G401.6 (cell line): ENCODE measurements at regions not wholly inside any gene's neighbourhood (a gene's known extent, or its start where the extent isn't known, plus 50 kb on each side); places are given as distances from the start of the nearest gene placed in this dataset.
"Not testable (repeated sequence)": the region's sequence is repeated elsewhere in the genome, so short reads cannot be mapped to it uniquely, and the experiment has no call there.

Experiments
- FAIRE-seq: peaks from 2 replicates; lab custom pipeline; 2012; peaks lifted over from hg19 to GRCh38; lab: Jason Lieb, UNC

DNA sequence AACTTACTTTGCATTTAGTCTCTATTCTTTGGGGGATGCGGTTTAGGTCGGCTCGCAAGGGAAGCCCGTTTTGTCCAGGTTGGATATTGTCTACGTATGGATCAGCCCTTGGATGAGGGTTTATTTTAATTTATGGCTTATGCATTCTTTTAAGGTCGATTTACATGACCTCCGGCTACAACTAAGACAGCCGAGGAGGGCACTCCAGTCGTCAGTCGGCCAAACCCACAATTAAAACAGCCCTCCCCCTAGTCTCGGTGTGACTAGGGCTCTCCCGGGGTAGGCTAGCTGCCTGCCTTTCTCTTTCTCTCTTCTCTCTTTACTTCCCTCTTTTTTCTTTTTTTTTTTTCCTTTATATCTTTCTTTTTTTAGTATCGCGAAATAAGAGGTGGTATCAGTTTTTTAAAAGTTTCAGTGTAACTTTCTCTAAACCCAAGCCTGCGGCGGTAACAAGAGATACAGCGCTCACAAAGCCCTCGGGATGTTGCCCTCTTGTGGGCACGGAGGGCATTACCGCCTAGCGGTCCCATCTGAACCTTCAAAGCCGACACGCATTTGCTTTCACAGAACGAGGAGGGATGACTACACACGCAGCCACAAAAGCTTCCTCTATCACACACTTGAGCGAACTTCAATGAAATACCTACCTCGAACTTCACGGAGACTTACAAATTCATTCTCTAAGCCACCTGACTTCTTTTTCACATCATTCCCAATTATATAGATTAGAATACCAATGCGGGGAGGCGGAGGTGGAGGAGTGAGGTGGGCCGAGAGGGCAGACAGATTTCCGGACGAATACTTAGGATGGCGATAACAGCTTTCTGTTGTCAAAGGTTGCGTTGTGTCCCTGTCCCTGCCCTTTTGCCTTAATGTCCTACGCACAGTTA lies 132.3 kb upstream of the C11orf58 start:
- peak; percentile 69 for FAIRE-seq

GRCh38 chr11:16605389-16605893 lies 133.0 kb upstream of the C11orf58 start:
- FAIRE-seq = no peak

GRCh38 chr11:16604794-16605388 lies 133.6 kb upstream of the C11orf58 start:
- no peak for FAIRE-seq

DNA sequence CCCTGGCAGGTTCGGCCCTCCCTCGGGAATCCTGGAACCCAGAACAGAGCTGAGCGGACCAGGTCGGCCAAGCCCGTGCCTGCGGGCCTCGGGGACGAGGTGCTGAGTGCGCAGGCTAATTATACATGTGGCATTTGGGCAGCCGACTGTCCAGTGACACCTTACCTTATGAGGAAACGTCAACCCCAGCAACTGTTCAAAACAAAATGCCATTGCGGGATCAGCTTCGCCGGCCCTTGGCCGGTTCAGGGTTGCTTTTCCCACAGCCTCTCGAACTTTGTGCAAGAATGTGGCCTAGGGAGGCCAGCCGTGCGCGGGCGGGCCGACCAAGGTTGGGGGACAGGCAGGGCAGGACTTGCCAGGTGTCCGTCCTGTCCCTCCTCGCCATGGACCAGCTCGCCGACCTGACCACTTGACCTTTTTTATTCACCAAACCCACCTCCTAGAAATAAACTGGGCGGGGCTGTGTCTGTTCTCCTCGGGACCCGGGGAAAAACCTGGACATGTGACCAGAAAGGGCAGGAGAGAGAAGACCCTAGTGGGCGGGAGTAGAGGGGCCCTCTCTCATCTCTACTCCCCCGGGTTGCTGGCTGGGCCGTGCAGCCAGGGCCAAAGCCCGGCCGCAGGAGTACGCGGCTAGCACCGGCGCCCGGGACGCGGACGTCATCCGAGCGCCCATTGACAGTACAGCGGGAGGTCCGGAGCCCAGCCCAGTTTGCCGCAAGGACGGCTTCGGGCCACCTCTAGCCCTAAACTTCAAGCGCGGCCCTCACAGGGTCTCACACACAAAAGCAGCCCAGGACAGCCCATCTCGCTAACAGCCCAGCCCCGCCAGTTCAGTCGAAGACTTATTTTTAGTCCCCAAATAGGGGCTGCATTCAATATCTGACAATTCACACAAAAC lies 134.3 kb upstream of the C11orf58 start:
- no peak for FAIRE-seq

- FAIRE-seq = no peak
Observed at GRCh38 chr11:16603245-16603644, 135.2 kb upstream of the C11orf58 start.

DNA sequence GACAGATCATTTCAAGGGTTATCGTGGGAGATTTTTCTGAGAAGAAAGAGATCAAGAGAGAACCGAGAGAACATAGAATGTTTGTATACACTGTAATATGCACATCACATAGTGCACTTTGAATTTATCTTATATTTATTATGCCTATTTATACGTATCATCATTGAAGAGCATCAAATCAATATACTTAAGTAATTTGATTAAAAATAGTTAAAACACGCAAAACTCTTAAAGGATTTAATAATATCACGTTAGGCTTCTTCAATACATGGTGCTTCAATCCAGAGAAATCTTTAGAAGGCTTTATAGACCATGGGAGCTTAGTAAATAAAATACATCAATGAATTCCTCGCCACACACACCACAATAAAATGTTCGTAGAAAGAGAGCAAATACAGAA lies 139.5 kb upstream of the C11orf58 start:
- no peak for FAIRE-seq

DNA sequence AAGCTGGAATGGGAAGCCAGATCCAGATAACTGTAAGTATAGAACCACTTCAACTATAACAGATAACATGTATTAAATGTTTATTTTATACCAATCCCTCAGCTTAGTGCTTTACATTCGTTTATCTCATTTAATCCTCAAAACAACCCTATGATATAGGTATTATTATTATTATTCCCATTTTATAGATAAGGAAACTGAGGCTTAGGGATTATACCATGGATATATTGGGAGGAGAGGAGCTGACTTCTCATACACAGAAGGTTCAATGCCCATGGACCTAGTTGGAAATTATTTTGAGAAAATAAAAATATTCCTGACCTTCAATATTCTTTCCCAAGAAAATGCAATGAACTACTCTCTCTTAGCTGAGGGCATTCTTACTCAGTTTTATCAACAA lies 140.4 kb upstream of the C11orf58 start:
- FAIRE-seq = no peak

DNA sequence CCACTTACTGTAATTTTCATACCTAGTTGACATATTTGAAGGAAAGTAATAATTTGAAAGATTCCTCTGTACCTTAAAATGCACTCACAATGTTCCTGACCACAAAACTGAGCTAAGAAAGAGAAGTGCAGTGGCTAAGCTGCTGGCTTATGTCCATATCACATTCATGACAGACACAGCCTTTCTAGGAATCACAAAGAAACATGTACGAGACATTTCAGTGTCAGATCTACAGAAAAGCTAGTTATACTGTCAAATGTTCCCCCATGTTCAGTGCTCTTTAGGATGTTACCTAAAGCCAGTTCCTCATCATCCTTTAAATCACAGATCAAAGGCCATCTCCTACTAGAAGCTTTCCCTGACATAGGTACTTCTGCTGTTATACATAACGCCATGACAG lies 142.2 kb upstream of the C11orf58 start:
- no peak for FAIRE-seq

DNA sequence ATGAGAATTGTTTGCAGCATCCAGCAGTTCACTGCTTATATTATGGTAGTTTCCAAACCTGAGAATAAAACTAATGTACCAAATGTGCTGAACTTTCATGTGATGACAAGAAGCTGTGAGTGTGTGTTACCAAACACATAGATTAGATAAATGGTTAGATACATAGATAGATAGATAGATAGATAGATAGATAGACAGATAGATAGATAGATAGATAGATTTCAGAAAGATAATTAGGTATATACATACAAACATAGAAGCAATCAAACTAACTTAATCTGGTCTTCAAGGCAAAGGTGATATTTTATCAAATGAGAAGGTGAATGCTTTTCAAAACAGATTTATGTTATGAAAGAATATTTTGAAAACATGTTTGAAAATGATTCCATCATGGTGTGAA lies 147.3 kb upstream of the C11orf58 start:
- FAIRE-seq = no peak

- no peak for FAIRE-seq
Observed at GRCh38 chr11:16587670-16588069, 150.8 kb upstream of the C11orf58 start.

GRCh38 chr11:16584569-16584968 lies 153.9 kb upstream of the C11orf58 start:
- FAIRE-seq = no peak

DNA sequence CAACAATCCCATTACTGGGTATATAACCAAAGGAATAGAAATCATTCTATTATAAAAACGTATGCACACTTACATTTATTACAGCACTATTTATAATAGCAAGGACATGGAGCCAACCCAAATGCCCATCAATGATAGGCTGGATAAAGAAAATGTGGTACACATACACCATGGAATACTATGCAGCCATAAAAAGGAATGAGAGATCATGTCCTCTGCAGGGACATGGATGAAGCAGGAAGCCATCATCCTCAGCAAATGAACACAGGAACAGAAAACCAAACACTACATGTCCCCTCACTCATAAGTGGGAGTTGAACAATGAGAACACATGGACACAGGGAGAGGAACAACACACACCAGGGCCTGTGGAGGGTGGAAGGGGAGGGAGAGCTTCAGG lies 157.4 kb upstream of the C11orf58 start:
- not testable (repeated sequence) for FAIRE-seq

DNA sequence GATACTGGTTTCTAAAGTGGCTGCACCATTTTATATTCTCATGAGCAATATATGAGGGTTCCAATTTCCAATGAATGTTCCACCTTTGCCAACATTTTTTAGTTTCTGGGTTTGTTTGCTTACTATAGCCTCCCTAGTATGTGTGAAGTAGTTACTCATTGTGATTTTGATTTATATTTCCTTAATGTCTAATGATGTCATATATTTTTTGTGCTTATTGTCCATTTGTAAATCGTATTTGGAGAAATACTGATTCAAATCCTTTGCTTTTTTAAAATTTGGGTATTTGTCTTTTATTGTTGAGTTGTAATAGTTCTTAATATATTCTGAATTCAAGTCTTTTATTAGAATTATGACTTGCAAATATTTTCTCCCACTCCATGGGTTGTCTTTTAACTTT lies 161.0 kb upstream of the C11orf58 start:
- no peak for FAIRE-seq

DNA sequence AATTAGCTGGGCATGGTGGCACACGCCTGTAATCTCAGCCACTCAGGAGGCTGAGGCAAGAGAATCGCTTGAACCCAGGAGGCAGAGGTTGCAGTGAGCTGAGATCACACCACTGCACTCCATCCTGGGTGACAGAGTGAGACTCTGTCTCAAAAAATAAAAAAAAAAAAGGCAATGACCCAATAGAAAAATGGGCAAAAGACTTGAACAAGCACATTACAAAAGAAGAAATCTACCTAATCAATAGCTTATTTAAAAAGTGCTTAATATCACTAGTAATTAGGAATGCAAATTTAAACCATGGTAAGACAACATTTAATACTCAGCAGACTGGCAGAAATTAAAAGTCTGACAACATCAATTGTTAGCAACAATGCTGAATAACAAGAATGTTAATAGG lies 163.6 kb upstream of the C11orf58 start:
- not testable (repeated sequence) for FAIRE-seq

GRCh38 chr11:16572945-16573344 lies 165.5 kb upstream of the C11orf58 start:
- no peak for FAIRE-seq

DNA sequence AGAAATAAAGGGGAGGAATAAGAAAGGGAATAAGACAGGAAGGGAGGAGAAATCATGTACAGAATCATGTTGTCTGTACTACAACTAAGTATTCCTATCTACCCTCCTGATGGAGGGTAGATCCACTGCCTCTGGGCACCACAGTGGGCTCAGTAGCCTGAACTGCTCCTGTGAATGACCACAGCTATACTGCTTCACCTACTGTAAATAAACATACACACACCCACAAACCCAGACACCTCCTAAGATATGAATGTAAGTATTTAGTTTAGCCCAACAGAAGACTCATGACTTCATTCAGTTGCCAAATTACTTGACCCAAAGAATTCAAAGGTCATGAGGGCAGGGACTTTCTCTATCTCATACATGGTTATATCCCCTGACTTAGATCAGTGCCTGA lies 177.3 kb upstream of the C11orf58 start:
- no peak for FAIRE-seq

DNA sequence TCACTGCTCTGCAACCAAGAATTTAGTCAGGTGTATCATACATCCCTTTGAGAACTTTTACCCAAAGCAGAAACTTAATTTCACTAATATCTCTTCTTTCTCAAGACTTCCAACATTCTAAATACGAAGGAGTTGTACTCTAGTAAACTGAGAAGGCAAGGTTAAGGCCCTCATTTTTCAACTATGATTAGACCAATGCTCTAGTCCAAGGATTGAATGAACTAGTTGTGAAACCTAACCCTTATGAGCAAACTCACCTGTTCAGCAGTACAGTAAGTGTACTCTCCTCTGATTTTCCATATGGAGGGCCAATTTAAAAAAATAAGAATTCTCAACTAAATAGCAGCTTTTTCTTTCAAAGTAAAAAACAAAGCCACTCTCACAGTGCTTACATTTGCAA lies 180.0 kb upstream of the C11orf58 start:
- no peak for FAIRE-seq

- FAIRE-seq = peak; percentile 37
Observed at GRCh38 chr11:16555956-16556355, 182.5 kb upstream of the C11orf58 start.

- no peak for FAIRE-seq
Observed at GRCh38 chr11:16554361-16554760, 184.1 kb upstream of the C11orf58 start.

- no peak for FAIRE-seq
Observed at GRCh38 chr11:16547879-16548278, 190.6 kb upstream of the C11orf58 start.

DNA sequence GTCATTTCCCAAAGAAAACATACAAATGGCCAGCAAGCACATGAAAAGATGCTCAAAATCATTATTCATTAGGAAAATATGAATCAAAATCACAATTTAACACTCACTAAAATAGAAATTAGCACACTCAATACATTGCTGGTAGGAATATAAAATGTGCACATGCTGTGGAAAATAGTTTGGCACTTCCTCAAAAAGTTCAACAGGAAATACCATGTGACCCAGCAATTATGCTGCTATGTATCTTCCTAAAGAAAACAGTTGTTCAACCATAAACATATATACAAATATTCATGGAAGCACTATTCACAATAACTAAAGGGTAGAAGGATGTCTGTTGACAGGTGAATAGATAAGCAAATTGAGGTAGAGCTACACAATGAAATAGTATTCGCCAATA lies 187.3 kb upstream of the SOX6 start:
- no peak for FAIRE-seq

GRCh38 chr11:16542353-16542752 lies 186.0 kb upstream of the SOX6 start:
- FAIRE-seq = no peak

GRCh38 chr11:16536513-16536912 lies 180.2 kb upstream of the SOX6 start:
- no peak for FAIRE-seq
